H1 (cell line): ENCODE measurements at regions not wholly inside any gene's neighbourhood (a gene's known extent, or its start where the extent isn't known, plus 50 kb on each side); places are given as distances from the start of the nearest gene placed in this dataset.

ENCODE experiments used
- CTCF ChIA-PET: fragments of 300-600 bp; sonication (Branson Sonifier 250); formaldehyde crosslinking; loops from one replicate; lab custom pipeline; 2021; ENCODE audit not compliant: partially characterized antibody; lab: Charles Lee
- POLR2A ChIA-PET: fragments of 300-600 bp; sonication (Branson Sonifier 250); formaldehyde crosslinking; loops from one replicate; lab custom pipeline; 2021; ENCODE audit warnings: inconsistent platforms; ENCODE audit not compliant: partially characterized antibody; lab: Charles Lee
- DNase-seq, 2 experiments: peaks; one replicate each; pipeline versions ENCODE4 v3.0.0 to v3.0.0-alpha.2; 2010 to 2022; ENCODE audit warnings: low spot score in 2 of 2, low read depth in 1 of 2, mixed read lengths in 1 of 2
- FAIRE-seq: peaks from 2 replicates; lab custom pipeline; 2011; peaks lifted over from hg19 to GRCh38; lab: Jason Lieb, UNC
- H2AFZ ChIP-seq: 2 replicates; pipeline ENCODE4 v1.8.1; 2012; ENCODE audit warnings: low read length, inconsistent platforms
- H2AK5ac ChIP-seq: 2 replicates; pipeline ENCODE4 v1.6.1; 2013; ENCODE audit warnings: low read depth, low read length
- H2BK120ac ChIP-seq: replicated peaks from 2 replicates; pipeline ENCODE3; 2013; ENCODE audit warnings: low read depth, low read length, inconsistent platforms
- H2BK12ac ChIP-seq: 2 replicates; pipeline ENCODE4 v1.6.1; 2013; ENCODE audit warnings: low read depth, low read length
- H2BK15ac ChIP-seq: 2 replicates; pipeline ENCODE4 v1.6.1; 2013; ENCODE audit warnings: low read length
- H2BK20ac ChIP-seq: 2 replicates; pipeline ENCODE4 v1.6.1; 2013; ENCODE audit warnings: low read length
- H2BK5ac ChIP-seq: 2 replicates; pipeline ENCODE4 v1.6.1; 2013; ENCODE audit warnings: low read depth, low read length
- H3K14ac ChIP-seq: 2 replicates; pipeline ENCODE4 v1.6.1; 2013; ENCODE audit warnings: inconsistent platforms; ENCODE audit not compliant: insufficient read length
- H3K18ac ChIP-seq: 2 replicates; pipeline ENCODE4 v1.6.1; 2013; ENCODE audit warnings: low read length; ENCODE audit errors: extremely low read depth
- H3K23ac ChIP-seq: 2 replicates; pipeline ENCODE4 v1.6.1; 2013; ENCODE audit warnings: inconsistent platforms; ENCODE audit not compliant: insufficient read length
- H3K23me2 ChIP-seq: 2 replicates; pipeline ENCODE4 v1.6.1; 2013; ENCODE audit warnings: low read depth, low read length
- H3K27ac ChIP-seq: 2 replicates; pipeline ENCODE4 v1.6.1; 2011; ENCODE audit warnings: low read depth, low read length, inconsistent platforms
- H3K27me3 ChIP-seq, 4 experiments: replicated peaks in 1 of 4; 1 replicate in 1 of 4; 2 replicates in 3 of 4; pipeline versions ENCODE4 v1.6.1 to v1.8.1; 2011 to 2013; ENCODE audit warnings: low read length in 3 of 4, mild to moderate bottlenecking in 3 of 4, inconsistent platforms in 2 of 4, mixed read lengths in 2 of 4, moderate library complexity in 1 of 4; ENCODE audit not compliant: control insufficient read depth in 3 of 4, insufficient read depth in 3 of 4; ENCODE audit errors: extremely low read depth in 1 of 4
- H3K36me3 ChIP-seq, 4 experiments: 2 replicates each; pipeline versions ENCODE4 v1.6.1 to v1.8.1; 2011 to 2013; ENCODE audit warnings: mild to moderate bottlenecking in 4 of 4, low read length in 3 of 4, moderate library complexity in 2 of 4, control low read depth in 1 of 4, inconsistent platforms in 1 of 4; ENCODE audit not compliant: insufficient read depth in 4 of 4, control insufficient read depth in 2 of 4
- H3K4ac ChIP-seq: replicated peaks from 2 replicates; pipeline ENCODE3; 2013; ENCODE audit warnings: low read length, low read depth, mixed read lengths, inconsistent platforms; ENCODE audit not compliant: insufficient read length
- H3K4me1 ChIP-seq, 4 experiments: replicated peaks in 1 of 4; 1 replicate in 1 of 4; 2 replicates in 3 of 4; pipeline versions ENCODE4 v1.6.1 to v1.8.1; 2011 to 2013; ENCODE audit warnings: low read length in 3 of 4, inconsistent platforms in 2 of 4, mixed read lengths in 1 of 4; ENCODE audit not compliant: insufficient read depth in 4 of 4, control insufficient read depth in 3 of 4
- H3K4me2 ChIP-seq, 2 experiments: 2 replicates each; pipeline versions ENCODE4 v1.6.1 to v1.8.1; 2011 to 2013; ENCODE audit warnings: low read depth in 2 of 2, low read length in 2 of 2, control low read depth in 1 of 2, inconsistent platforms in 1 of 2, mild to moderate bottlenecking in 1 of 2; ENCODE audit not compliant: insufficient read depth in 1 of 2
- H3K4me3 ChIP-seq, 4 experiments: fragments of 200-600, 300-600 bp in 1 of 4; sonication (generic), shearing (Covaris generic), sonication (Bioruptor Twin) in 1 of 4; 2 replicates each; pipeline versions ENCODE4 v1.5.1 to v1.8.1; 2011 to 2016; ENCODE audit warnings: low read length in 4 of 4, low read depth in 3 of 4, control low read depth in 2 of 4, inconsistent platforms in 2 of 4, mild to moderate bottlenecking in 2 of 4, mixed read lengths in 1 of 4, moderate library complexity in 1 of 4; ENCODE audit not compliant: insufficient read depth in 2 of 4; ENCODE audit errors: extremely low read depth in 1 of 4
- H3K56ac ChIP-seq: replicated peaks from 2 replicates; pipeline ENCODE3; 2013; ENCODE audit warnings: low read depth, mild to moderate bottlenecking, mixed read lengths, low read length, inconsistent platforms; ENCODE audit not compliant: insufficient read length
- H3K79me1 ChIP-seq: 2 replicates; pipeline ENCODE4 v1.6.1; 2013; ENCODE audit warnings: low read depth, low read length, control low read depth
- H3K79me2 ChIP-seq, 2 experiments: 2 replicates each; pipeline versions ENCODE4 v1.6.1 to v1.8.1; 2012 to 2013; ENCODE audit warnings: low read length in 2 of 2, mild to moderate bottlenecking in 2 of 2, inconsistent platforms in 1 of 2; ENCODE audit not compliant: insufficient read depth in 2 of 2, control insufficient read depth in 1 of 2
- H3K9ac ChIP-seq, 4 experiments: replicated peaks in 1 of 4; 1 replicate in 1 of 4; 2 replicates in 3 of 4; pipeline versions ENCODE4 v1.6.1 to v1.8.1; 2011 to 2013; ENCODE audit warnings: low read depth in 3 of 4, low read length in 3 of 4, control low read depth in 2 of 4, mild to moderate bottlenecking in 2 of 4, moderate library complexity in 2 of 4, inconsistent platforms in 1 of 4; ENCODE audit errors: extremely low read depth in 1 of 4
- H3K9me3 ChIP-seq, 2 experiments: 2 replicates each; pipeline versions ENCODE4 v1.6.1 to v1.8.1; 2012 to 2013; ENCODE audit warnings: mild to moderate bottlenecking in 2 of 2, moderate library complexity in 2 of 2, control low read depth in 1 of 2, inconsistent platforms in 1 of 2, low read depth in 1 of 2, low read length in 1 of 2, mixed read lengths in 1 of 2; ENCODE audit not compliant: insufficient read depth in 2 of 2
- H4K20me1 ChIP-seq, 2 experiments: replicated peaks in 1 of 2; 2 replicates each; pipeline versions ENCODE3 to v1.8.1; 2011 to 2013; ENCODE audit warnings: inconsistent platforms in 2 of 2, low read length in 2 of 2, mild to moderate bottlenecking in 1 of 2; ENCODE audit not compliant: insufficient read depth in 2 of 2, control insufficient read depth in 1 of 2
- H4K5ac ChIP-seq: 2 replicates; pipeline ENCODE4 v1.6.1; 2013; ENCODE audit warnings: low read length, low read depth, mixed read lengths, inconsistent platforms; ENCODE audit not compliant: insufficient read length
- H4K8ac ChIP-seq: 2 replicates; pipeline ENCODE4 v1.8.0; 2013; ENCODE audit warnings: mild to moderate bottlenecking, moderate library complexity, low read length, inconsistent platforms; ENCODE audit not compliant: insufficient read depth; ENCODE audit errors: extremely low read depth
- H4K91ac ChIP-seq: replicated peaks from 2 replicates; pipeline ENCODE3; 2013; ENCODE audit warnings: low read length, mixed read lengths, inconsistent platforms; ENCODE audit not compliant: insufficient read length
- CHD1 ChIP-seq: IDR thresholded peaks from 2 replicates; pipeline ENCODE4 v1.6.1; 2012; ENCODE audit warnings: low read depth, low read length, improper control_type of control experiment
- FOSL1 ChIP-seq: IDR thresholded peaks from 2 replicates; pipeline ENCODE4 v1.6.1; 2011; ENCODE audit warnings: mild to moderate bottlenecking, low read depth, low read length, moderate library complexity; ENCODE audit not compliant: insufficient read depth
- NANOG ChIP-seq: IDR thresholded peaks from 2 replicates; pipeline ENCODE4 v1.6.1; 2011; ENCODE audit warnings: low read length, low read depth, mild to moderate bottlenecking, inconsistent platforms; ENCODE audit not compliant: insufficient read depth, poor library complexity, severe bottlenecking
- POLR2AphosphoS5 ChIP-seq: IDR thresholded peaks from 2 replicates; pipeline ENCODE4 v1.6.1; 2011; ENCODE audit warnings: low read depth, low read length
- TAF7 ChIP-seq: optimal IDR thresholded peaks from 2 replicates; pipeline ENCODE3; 2011; ENCODE audit warnings: low read depth, mild to moderate bottlenecking, inconsistent platforms, low read length, moderate library complexity, borderline replicate concordance
- TCF12 ChIP-seq: IDR thresholded peaks from 2 replicates; pipeline ENCODE4 v1.6.1; 2011; ENCODE audit warnings: low read depth, mild to moderate bottlenecking, low read length
- WGBS, 2 experiments: shearing (Covaris generic) in 1 of 2; methylation state at CpG; one replicate each; pipeline versions ENCODE4 v1.1.6 to v1.1.7; 2013 to 2015; ENCODE audit warnings: low lambda C conversion rate in 2 of 2, mixed read lengths in 2 of 2, inconsistent platforms in 1 of 2, low coverage in 1 of 2, missing lambda C conversion rate in 1 of 2; ENCODE audit not compliant: insufficient replicate concordance in 2 of 2, insufficient coverage in 1 of 2, insufficient read length in 1 of 2; ENCODE audit errors: extremely low coverage in 1 of 2, missing lambda C conversion rate in 1 of 2; 5-methylcytosine and 5-hydroxymethylcytosine counted together
- TF ChIP-seq, protein P1 (sequence below): IDR thresholded peaks from 2 replicates; pipeline ENCODE4 v1.6.1; 2012; ENCODE audit warnings: inconsistent platforms
- TF ChIP-seq, protein P2 (sequence below): IDR thresholded peaks from 2 replicates; pipeline ENCODE4 v1.6.1; 2012; ENCODE audit warnings: inconsistent platforms

DNA sequence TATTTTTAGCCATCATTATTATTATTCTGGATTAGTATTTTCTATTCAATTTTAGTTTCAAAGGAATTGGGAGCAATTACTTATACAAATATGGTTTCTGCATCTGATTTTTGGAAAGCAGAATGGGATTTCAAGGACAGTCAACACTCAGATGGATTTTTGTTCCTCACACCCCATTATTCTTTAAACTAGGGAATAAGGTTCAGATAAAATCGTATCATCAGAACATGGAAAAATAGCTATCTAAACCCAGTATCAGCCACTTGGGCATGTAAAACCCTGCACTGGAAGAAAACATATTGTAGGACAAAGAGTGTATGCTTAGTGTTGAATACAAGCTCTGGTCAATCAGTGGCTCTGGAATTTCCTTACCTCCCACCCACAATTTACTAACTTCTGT is 452.5 kb downstream of the ZNF516 start:
- Histone ChIP-seq H3K36me3 (no peaks in the 10 kb centered on the region), H3K79me1 (no peaks in the 10 kb centered on the region), H3K9me3 (no peaks in the 10 kb centered on the region), H3K56ac (no peak overlapping the region), H3K23ac (no peak overlapping the region), H3K14ac (no peak overlapping the region), H2BK20ac (no peak overlapping the region), H3K4me1 (no peaks in the 10 kb centered on the region), H3K23me2 (no peaks in the 10 kb centered on the region), H4K8ac (no peak overlapping the region), H3K4ac (no peak overlapping the region), H4K20me1 (no peaks in the 10 kb centered on the region), H4K91ac (no peak overlapping the region), H2AK5ac (no peak overlapping the region), H2AFZ (no peak overlapping the region), H3K4me3 (no peak overlapping the region), H3K9ac (no peak overlapping the region), H3K4me2 (no peak overlapping the region), H3K27ac (no peak overlapping the region), H2BK12ac (no peak overlapping the region), H2BK5ac (no peak overlapping the region), H3K18ac (no peak overlapping the region), H2BK15ac (no peak overlapping the region), H3K27me3 (no peaks in the 10 kb centered on the region), H3K79me2 (no peaks in the 10 kb centered on the region), H2BK120ac (no peak overlapping the region), H4K5ac (no peak overlapping the region)
- WGBS, 2 experiments: 0% methylated on average over 1 of the region's 1 CpG; no CpG with 5 or more reads in 1 of the 2 experiments
- DNase-seq (no peak), FAIRE-seq (no peak)
- CTCF ChIA-PET: interaction anchor here (0.9 kb wide), 1 partner anchor 83 kb away, joined by 3 read pairs; no protein-coding TSS in a partner anchor
- POLR2A ChIA-PET: no interaction called here
- TF ChIP-seq POLR2AphosphoS5 (no peak), TAF7 (no peak), NANOG (no peak), CHD1 (no peak), TCF12 (no peak), FOSL1 (no peak)
- TF ChIP-seq, protein P1, sequence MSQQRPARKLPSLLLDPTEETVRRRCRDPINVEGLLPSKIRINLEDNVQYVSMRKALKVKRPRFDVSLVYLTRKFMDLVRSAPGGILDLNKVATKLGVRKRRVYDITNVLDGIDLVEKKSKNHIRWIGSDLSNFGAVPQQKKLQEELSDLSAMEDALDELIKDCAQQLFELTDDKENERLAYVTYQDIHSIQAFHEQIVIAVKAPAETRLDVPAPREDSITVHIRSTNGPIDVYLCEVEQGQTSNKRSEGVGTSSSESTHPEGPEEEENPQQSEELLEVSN: no peak
- TF ChIP-seq, protein P2, sequence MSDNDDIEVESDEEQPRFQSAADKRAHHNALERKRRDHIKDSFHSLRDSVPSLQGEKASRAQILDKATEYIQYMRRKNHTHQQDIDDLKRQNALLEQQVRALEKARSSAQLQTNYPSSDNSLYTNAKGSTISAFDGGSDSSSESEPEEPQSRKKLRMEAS: no peak
